Endothelial cell of umbilical vein (primary cell): ENCODE measurements at regions not wholly inside any gene's neighbourhood (a gene's known extent, or its start where the extent isn't known, plus 50 kb on each side); places are given as distances from the start of the nearest gene placed in this dataset.

Experiments used
- EZH2 ChIP-seq: IDR thresholded peaks from 2 replicates; pipeline ENCODE4 v1.6.1; 2012; ENCODE audit warnings: borderline replicate concordance, low read depth, mild to moderate bottlenecking, moderate library complexity, low read length, inconsistent platforms; ENCODE audit not compliant: severe bottlenecking
- FOS ChIP-seq: IDR thresholded peaks from 2 replicates; pipeline ENCODE4 v1.6.1; 2011; ENCODE audit warnings: mild to moderate bottlenecking, low read length, moderate library complexity, borderline replicate concordance; ENCODE audit not compliant: insufficient read depth
- POLR2A ChIP-seq: IDR thresholded peaks from 2 replicates; pipeline ENCODE4 v1.6.1; 2012; ENCODE audit warnings: low read depth, mild to moderate bottlenecking, control low read depth, low read length
- POLR2AphosphoS5 ChIP-seq: IDR thresholded peaks from 2 replicates; pipeline ENCODE4 v1.6.1; 2012; ENCODE audit warnings: low read depth, mild to moderate bottlenecking, control low read depth, low read length, moderate library complexity; ENCODE audit not compliant: insufficient read depth
- TF ChIP-seq, protein P1 (sequence below), 2 donors: IDR thresholded peaks; 1 replicate in 1 of 2; 2 replicates in 1 of 2; pipeline ENCODE4 v1.5.1; 2011; ENCODE audit warnings: low read length in 2 of 2, mild to moderate bottlenecking in 2 of 2, moderate library complexity in 2 of 2, control low read depth in 1 of 2, inconsistent platforms in 1 of 2, low read depth in 1 of 2; ENCODE audit not compliant: insufficient read depth in 1 of 2; ENCODE audit errors: extremely low read depth in 1 of 2

DNA sequence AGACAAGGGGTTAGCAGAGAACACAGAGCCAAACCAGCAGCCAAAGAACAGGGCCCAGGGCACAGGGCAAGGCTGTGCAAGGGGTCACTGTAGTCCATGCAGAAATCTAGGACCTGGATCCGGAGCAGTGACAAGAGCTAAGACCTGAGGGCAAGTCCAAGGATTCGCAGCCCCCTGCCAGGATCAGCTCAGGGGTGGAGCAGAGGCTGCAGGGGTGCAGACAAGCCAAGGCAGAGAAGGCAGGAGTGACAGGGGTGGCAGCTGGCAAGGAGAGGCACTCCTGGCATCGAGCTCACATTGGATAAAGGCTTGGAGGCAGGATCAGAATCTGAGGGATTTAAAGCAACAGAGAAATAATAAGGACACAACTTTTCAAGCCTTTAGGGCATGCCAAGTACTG, 80.7 kb upstream of the NANOS1 start:
- TF ChIP-seq, protein P1, sequence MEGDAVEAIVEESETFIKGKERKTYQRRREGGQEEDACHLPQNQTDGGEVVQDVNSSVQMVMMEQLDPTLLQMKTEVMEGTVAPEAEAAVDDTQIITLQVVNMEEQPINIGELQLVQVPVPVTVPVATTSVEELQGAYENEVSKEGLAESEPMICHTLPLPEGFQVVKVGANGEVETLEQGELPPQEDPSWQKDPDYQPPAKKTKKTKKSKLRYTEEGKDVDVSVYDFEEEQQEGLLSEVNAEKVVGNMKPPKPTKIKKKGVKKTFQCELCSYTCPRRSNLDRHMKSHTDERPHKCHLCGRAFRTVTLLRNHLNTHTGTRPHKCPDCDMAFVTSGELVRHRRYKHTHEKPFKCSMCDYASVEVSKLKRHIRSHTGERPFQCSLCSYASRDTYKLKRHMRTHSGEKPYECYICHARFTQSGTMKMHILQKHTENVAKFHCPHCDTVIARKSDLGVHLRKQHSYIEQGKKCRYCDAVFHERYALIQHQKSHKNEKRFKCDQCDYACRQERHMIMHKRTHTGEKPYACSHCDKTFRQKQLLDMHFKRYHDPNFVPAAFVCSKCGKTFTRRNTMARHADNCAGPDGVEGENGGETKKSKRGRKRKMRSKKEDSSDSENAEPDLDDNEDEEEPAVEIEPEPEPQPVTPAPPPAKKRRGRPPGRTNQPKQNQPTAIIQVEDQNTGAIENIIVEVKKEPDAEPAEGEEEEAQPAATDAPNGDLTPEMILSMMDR (IDR thresholded peaks at IDR 0.05; ENCODE audit: extremely low read depth in 1 of 2, insufficient read depth in 1 of 2, low read depth in 1 of 2, low read length in 2 of 2), result no peak
- TF ChIP-seq POLR2A (no peak), EZH2 (no peak), POLR2AphosphoS5 (no peak), FOS (no peak)
